GM12891 (cell line): ENCODE measurements at regions not wholly inside any gene's neighbourhood (a gene's known extent, or its start where the extent isn't known, plus 50 kb on each side); places are given as distances from the start of the nearest gene placed in this dataset.

Experiments used
- POLR2A ChIP-seq: IDR thresholded peaks from 2 replicates; pipeline ENCODE4 v1.6.1; 2011; ENCODE audit warnings: low read depth, low read length, control low read depth
- POLR2AphosphoS5 ChIP-seq: IDR thresholded peaks from 2 replicates; pipeline ENCODE4 v1.6.1; 2011; ENCODE audit warnings: low read depth, low read length, control low read depth
- TAF1 ChIP-seq: IDR thresholded peaks from 2 replicates; pipeline ENCODE4 v1.6.1; 2011; ENCODE audit warnings: low read depth, low read length, control low read depth

- no peak for TF ChIP-seq POLR2A
- TF ChIP-seq POLR2AphosphoS5, result no peak
- TF ChIP-seq TAF1, result no peak
These were observed 138.1 kb upstream of the PTCHD4 start for GRCh38 chr6:48249071-48249470.
